NCI-H748 treated with DMSO at 0.1 percent for 48 hours (cell line): ENCODE measurements at regions not wholly inside any gene's neighbourhood (a gene's known extent, or its start where the extent isn't known, plus 50 kb on each side); places are given as distances from the start of the nearest gene placed in this dataset.

Experiments
- DNase-seq: peaks from one replicate; lab custom pipeline; 2025; lab: John Stamatoyannopoulos, UW

GRCh38 chr20:57082357-57082945 lies 184.0 kb downstream of the BMP7 start:
- no peak for DNase-seq

DNA sequence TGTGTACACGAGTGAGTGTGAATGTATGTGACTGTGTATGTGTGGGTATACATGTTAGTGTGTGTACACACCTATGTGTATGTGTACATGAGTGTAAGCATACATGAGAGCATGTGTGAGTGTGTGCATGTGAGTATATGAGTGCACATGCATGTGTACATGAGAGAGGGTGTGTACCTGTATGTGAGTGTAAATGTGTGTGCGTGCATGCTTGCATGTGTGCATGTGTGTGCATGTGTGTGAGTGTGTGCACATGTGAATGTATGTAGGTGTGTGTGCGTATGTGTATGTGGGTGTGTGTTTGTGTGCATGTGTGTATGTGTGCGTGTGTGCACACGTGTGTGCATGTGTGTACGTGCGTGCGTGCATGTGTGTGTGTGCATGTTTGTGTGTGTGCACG lies 183.4 kb downstream of the BMP7 start:
- DNase-seq: no peak

DNA sequence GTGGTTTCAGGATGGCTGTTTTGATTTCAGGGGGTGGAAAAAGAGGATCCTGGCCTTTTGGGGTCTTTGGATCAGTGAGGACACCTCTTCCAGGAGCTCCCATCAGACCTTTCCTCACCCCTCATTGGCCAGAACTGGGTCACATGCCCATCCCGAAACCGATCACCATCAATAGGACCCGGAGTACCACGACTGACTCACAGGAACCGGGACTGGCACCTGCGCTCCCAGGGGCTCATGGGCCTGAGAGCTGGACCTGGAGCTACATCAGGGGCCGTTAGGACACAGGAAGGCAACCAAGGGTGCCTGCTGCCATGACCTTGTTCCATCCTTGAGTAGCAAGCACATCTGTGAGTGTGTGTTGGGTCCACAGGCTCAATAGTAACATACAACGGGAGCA lies 180.4 kb downstream of the BMP7 start:
- no peak for DNase-seq

DNA sequence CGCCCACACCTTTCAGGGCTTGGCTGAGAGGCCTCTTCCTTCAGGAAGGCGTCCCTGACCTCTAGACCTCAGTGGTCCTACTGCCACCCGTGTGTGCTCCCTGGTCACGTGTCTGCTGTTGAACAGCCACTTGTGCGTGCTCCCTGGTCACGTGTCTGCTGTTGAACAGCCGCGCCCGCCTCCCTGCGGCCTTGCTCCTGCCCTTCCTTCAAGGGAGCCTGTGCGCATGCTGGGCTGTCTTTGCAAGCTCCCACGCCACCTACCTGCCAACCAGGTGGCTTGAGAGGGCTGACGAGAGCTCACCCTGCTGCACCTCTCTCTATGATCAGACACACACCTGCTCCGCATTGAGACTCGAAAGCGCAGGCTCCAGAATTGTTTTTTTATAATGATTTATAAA lies 179.3 kb downstream of the BMP7 start:
- DNase-seq: no peak

- no peak for DNase-seq
Observed at GRCh38 chr20:57087705-57088104, 178.7 kb downstream of the BMP7 start.

DNA sequence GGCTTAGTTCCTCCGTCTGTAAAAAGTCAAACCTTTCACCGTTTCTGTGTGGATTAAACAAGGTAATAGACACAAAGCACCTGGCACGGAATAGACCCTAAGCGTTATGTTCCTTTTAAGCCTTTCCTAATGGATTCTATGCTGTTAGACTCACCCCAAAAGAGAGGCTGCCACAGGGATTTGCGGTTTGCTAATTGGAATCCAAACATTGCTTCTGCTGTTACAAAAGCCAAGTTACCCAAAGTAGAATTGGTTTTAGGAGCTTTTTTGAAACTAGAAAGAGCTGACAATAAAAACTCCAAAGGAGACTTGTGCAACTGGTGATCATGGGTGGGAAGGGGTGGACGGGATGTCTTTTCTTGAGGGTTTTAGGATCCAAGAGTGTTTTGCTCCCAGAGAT lies 178.0 kb downstream of the BMP7 start:
- no peak for DNase-seq

DNA sequence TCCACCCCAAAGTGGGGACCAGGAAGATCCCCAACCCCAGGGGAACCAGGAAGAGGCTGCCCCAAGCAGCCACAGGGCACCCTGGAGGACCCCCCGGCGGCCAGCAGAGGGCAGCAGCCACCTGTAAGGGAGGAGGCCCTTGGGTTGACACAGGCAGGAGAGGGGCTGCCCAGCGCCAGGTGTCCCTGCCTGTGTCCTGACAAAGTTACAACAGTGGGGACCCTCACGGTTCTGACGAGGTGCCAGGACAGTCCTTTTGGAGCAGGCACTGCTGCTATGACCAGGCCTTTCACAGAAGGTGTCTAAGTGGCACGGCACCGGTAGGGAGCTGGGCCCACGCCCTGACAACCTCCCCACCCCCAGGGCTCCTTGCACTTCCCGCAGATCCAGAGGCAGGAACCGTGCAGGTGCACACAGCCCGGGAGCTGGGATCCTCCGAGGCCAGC lies 176.7 kb downstream of the BMP7 start:
- DNase-seq: no peak

DNA sequence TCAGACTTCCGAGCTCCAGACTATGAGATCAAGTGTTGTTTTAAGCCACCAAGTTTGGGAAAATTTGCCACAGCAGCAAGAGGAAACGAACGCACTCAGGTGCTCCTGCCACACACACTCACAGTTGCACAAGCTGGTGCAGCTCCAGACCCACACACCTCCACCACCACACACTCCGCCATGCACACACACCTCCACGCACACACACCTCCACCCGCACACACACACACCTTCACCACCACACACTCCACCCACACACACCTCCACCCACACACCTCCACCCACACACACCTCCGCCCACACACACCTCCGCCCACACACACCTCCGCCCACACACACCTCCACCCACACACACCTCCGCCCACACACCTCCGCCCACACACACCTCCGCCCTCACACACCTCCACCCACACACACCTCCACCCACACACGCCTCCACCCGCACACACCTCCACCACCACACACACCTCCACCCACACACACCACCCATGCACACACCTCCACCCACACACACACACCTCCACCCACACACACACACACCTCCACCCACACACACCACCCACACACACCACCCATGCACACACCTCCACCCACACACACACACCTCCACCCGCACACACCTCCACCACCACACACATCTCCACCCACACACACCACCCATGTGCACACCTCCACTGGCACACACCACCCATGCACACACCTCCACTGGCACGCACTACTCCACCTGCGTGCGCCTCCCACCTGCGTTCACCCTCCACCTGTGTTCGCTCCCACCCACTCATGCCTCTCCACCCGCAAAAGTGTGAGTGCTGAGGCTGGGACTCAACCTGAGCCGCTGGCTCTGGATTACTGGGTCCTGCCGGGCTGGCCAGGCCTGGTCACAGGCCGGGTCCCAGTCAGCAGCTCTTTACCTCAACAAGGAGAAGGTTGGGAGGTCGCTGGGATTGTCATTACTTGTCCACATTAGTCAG lies 175.6 kb downstream of the BMP7 start:
- DNase-seq: no peak

- DNase-seq: no peak
Observed at GRCh38 chr20:57091748-57092111, 174.7 kb downstream of the BMP7 start.

- DNase-seq: peak; percentile 10
Observed at GRCh38 chr20:57092112-57092899, 174.1 kb downstream of the BMP7 start.

- DNase-seq: no peak
Observed at GRCh38 chr20:57092900-57093530, 173.4 kb downstream of the BMP7 start.

DNA sequence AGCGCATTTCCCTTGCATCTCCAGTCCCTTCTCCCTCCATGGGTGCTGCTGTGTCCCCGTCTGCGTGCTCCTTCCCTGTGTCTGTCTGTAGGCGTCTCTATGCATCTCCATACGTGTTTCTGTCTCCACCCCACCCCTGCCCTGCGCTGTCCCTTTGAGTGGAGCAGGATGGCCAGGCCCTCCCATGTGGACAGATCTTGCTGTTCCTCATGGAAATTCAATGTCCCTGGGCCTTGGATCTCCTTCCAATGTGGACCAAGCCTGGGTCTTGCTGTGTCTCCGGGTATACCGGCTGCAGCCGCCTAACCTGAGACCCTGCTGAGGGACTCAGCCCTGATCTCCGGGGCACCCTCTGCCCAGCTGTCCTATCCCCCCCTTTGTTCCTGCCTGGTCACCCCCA lies 172.7 kb downstream of the BMP7 start:
- no peak for DNase-seq

DNA sequence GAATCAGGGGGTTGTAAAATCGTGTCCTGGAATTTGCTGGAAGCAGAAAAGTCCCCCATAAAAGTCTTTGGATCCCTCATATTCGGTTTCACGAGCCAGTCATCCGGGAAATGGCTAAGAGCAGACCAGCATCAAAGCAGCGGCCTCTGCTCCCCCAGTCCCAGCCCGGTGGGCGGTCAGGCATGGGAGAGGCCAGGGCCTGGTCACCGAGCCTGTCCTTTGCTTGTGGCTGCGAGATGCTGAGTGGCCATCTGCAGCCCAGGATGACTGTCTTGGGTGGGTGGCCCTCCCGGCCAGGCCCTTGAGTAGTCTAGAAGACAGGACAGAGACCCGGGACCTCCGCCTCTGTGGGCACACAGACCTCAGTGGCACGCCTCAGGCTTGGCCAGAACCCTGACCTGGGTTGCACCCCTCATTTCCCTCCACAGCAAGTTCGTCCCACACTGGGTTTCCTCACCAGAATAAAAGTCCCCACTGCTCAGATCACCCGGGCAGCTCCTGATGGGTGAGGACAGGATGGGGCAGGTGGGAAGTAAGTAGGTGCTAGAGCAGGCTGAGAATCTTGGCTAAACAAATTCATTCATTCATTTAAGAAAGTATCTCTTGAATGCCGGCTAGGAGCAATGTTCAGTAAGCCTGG lies 172.1 kb downstream of the BMP7 start:
- DNase-seq: no peak

GRCh38 chr20:57094991-57095390 lies 171.4 kb downstream of the BMP7 start:
- no peak for DNase-seq

- no peak for DNase-seq
Observed at GRCh38 chr20:57095426-57095825, 171.0 kb downstream of the BMP7 start.

- DNase-seq: no peak
Observed at GRCh38 chr20:57097245-57097915, 169.1 kb downstream of the BMP7 start.

- no peak for DNase-seq
Observed at GRCh38 chr20:57102160-57102559, 164.3 kb downstream of the BMP7 start.

DNA sequence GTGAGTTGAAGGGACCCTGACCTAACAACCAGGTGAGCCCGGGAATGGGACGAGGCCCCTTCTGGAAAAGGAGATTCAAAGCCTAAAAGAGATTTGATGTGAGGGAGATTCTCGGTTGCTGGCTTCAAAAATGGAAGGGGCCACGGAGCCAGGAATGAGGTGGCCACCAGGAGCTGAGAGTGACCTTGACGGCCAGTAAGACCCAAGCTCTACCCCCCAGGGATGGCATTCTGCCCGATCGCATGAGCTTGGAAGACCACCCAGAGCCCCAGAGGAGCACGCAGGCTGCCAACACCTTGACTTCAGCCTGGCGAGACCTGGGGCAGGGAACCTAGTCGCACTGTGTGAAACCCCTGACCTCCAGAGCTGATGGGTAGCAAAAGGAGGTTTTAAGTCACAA lies 163.9 kb downstream of the BMP7 start:
- DNase-seq: no peak

DNA sequence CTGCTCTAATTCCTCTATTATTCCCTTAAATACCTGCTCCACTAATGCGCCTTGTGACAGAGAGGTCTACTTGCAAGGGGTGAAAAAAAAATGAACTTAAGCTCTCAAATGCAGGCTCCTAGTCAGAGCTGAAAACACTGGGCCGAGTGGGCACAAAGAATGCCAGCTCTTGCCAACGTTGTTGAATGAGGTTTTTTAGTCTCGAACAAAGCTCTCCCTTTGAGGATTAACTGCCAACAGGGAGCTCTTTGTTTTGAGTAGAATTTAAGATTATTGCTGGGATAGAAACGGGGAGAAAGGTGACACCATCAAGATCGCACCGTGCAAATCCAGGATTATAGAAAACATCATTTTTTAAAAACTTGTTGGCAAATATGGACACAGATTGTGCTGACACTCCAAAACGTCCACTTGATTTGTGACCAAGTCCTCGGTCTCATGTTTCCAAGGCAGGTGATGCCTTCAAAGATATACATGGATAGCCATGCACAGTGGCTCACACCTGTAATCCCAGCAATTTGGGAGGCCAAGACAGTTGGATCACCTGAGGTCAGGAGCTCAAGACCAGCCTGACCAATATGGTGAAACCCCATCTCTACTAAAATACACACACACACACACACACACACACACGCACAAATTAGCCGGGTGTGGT lies 163.2 kb downstream of the BMP7 start:
- no peak for DNase-seq

DNA sequence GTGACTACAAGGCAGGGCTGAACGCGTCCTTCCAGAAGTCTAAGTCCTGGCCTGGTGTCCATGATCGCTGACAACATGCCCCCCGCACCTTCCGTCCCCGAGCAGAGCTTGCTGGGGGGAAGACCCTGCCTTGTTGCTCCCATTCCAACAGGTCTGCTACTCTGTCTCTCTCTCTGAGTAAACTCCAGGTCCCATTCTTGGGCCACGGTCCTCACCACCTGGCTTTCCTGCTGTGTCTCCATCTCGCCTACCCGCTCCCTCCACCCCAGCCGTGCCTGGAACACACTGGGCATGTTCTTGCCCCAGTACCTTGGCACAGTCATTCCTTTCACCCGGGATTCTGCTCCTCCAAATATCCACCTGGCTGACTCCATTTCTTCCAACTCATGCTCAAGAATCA lies 162.3 kb downstream of the BMP7 start:
- DNase-seq: no peak
